K562 (cell line): ENCODE measurements at regions not wholly inside any gene's neighbourhood (a gene's known extent, or its start where the extent isn't known, plus 50 kb on each side); places are given as distances from the start of the nearest gene placed in this dataset.

Source experiments
- HDAC6 ChIP-seq: IDR thresholded peaks from 2 replicates; pipeline ENCODE4 v1.6.1; 2012; ENCODE audit warnings: low read depth, mild to moderate bottlenecking, control low read depth, inconsistent platforms, low read length, moderate library complexity
- MCM7 ChIP-seq, 2 experiments: fragments of 450-650 bp; IDR thresholded peaks; 2 replicates each; pipeline ENCODE4 v1.6.1; 2016 to 2018
- ZNF224 ChIP-seq: sonication (generic); formaldehyde crosslinking; IDR thresholded peaks from 2 replicates; pipeline ENCODE4 v1.8.0; 2022; ENCODE audit warnings: mild to moderate bottlenecking, missing genetic modification reagents
- TF ChIP-seq, protein P1 (sequence below): fragments of 450-650 bp; IDR thresholded peaks from 2 replicates; pipeline ENCODE4 v1.6.1; 2016; ENCODE audit warnings: mild to moderate bottlenecking, moderate library complexity
- TF ChIP-seq, protein P2 (sequence below): fragments of 450-650 bp; IDR thresholded peaks from 2 replicates; pipeline ENCODE4 v1.6.1; 2016; ENCODE audit warnings: low read depth, mild to moderate bottlenecking, moderate library complexity
- TF ChIP-seq, protein P3 (sequence below): fragments of 450-650 bp; IDR thresholded peaks from 2 replicates; pipeline ENCODE4 v1.6.1; 2017; ENCODE audit warnings: antibody characterized with exemption, mild to moderate bottlenecking
- TF ChIP-seq, protein P4 (sequence below): sonication (generic); formaldehyde crosslinking; IDR thresholded peaks from 2 replicates; pipeline ENCODE4 v1.8.0; 2023; ENCODE audit warnings: mild to moderate bottlenecking, missing genetic modification reagents
- TF ChIP-seq, protein P5 (sequence below): fragments of 250-450 bp; sonication (Bioruptor Pico); IDR thresholded peaks from 2 replicates; pipeline ENCODE4 v1.8.0; 2022; ENCODE audit warnings: inconsistent platforms, mild to moderate bottlenecking, moderate library complexity, borderline replicate concordance

DNA sequence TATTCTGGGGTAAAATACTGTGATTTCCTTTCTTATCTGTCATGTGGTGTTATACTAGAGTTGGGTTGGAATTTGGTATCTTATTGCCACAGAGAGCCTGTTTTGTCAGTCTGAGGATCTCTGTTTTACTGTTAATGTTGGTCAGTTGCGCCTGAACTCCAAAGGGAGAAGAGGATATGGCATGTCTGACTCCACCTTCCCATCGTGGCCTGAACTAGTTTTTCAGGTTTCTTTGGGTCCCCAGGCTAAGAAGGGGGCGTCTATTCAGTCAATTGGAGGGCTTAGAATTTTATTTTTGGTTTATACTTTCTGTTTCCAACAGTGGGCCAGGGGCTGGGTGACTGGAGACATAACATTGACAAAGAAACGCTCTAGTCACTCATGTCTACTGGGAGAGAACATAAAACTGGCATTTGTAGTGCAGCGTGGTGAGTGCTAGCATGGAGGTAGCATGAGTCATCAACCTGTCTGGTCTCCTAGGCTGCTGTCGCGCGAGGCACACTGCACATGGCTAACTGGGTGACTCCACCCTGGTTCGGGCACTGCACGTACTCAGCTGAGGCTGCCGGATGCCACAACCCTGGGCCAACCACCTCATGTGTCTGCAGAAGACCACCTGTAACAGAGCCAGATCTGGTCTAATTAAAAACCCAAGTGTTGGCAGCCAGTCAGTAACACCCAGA is 120.1 kb upstream of the OR9Q1 start (continued):
- TF ChIP-seq, protein P1, sequence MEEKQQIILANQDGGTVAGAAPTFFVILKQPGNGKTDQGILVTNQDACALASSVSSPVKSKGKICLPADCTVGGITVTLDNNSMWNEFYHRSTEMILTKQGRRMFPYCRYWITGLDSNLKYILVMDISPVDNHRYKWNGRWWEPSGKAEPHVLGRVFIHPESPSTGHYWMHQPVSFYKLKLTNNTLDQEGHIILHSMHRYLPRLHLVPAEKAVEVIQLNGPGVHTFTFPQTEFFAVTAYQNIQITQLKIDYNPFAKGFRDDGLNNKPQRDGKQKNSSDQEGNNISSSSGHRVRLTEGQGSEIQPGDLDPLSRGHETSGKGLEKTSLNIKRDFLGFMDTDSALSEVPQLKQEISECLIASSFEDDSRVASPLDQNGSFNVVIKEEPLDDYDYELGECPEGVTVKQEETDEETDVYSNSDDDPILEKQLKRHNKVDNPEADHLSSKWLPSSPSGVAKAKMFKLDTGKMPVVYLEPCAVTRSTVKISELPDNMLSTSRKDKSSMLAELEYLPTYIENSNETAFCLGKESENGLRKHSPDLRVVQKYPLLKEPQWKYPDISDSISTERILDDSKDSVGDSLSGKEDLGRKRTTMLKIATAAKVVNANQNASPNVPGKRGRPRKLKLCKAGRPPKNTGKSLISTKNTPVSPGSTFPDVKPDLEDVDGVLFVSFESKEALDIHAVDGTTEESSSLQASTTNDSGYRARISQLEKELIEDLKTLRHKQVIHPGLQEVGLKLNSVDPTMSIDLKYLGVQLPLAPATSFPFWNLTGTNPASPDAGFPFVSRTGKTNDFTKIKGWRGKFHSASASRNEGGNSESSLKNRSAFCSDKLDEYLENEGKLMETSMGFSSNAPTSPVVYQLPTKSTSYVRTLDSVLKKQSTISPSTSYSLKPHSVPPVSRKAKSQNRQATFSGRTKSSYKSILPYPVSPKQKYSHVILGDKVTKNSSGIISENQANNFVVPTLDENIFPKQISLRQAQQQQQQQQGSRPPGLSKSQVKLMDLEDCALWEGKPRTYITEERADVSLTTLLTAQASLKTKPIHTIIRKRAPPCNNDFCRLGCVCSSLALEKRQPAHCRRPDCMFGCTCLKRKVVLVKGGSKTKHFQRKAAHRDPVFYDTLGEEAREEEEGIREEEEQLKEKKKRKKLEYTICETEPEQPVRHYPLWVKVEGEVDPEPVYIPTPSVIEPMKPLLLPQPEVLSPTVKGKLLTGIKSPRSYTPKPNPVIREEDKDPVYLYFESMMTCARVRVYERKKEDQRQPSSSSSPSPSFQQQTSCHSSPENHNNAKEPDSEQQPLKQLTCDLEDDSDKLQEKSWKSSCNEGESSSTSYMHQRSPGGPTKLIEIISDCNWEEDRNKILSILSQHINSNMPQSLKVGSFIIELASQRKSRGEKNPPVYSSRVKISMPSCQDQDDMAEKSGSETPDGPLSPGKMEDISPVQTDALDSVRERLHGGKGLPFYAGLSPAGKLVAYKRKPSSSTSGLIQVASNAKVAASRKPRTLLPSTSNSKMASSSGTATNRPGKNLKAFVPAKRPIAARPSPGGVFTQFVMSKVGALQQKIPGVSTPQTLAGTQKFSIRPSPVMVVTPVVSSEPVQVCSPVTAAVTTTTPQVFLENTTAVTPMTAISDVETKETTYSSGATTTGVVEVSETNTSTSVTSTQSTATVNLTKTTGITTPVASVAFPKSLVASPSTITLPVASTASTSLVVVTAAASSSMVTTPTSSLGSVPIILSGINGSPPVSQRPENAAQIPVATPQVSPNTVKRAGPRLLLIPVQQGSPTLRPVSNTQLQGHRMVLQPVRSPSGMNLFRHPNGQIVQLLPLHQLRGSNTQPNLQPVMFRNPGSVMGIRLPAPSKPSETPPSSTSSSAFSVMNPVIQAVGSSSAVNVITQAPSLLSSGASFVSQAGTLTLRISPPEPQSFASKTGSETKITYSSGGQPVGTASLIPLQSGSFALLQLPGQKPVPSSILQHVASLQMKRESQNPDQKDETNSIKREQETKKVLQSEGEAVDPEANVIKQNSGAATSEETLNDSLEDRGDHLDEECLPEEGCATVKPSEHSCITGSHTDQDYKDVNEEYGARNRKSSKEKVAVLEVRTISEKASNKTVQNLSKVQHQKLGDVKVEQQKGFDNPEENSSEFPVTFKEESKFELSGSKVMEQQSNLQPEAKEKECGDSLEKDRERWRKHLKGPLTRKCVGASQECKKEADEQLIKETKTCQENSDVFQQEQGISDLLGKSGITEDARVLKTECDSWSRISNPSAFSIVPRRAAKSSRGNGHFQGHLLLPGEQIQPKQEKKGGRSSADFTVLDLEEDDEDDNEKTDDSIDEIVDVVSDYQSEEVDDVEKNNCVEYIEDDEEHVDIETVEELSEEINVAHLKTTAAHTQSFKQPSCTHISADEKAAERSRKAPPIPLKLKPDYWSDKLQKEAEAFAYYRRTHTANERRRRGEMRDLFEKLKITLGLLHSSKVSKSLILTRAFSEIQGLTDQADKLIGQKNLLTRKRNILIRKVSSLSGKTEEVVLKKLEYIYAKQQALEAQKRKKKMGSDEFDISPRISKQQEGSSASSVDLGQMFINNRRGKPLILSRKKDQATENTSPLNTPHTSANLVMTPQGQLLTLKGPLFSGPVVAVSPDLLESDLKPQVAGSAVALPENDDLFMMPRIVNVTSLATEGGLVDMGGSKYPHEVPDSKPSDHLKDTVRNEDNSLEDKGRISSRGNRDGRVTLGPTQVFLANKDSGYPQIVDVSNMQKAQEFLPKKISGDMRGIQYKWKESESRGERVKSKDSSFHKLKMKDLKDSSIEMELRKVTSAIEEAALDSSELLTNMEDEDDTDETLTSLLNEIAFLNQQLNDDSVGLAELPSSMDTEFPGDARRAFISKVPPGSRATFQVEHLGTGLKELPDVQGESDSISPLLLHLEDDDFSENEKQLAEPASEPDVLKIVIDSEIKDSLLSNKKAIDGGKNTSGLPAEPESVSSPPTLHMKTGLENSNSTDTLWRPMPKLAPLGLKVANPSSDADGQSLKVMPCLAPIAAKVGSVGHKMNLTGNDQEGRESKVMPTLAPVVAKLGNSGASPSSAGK: peak; percentile 93
- no peak for TF ChIP-seq MCM7 (IDR thresholded peaks at IDR 0.05)
- TF ChIP-seq, protein P2, sequence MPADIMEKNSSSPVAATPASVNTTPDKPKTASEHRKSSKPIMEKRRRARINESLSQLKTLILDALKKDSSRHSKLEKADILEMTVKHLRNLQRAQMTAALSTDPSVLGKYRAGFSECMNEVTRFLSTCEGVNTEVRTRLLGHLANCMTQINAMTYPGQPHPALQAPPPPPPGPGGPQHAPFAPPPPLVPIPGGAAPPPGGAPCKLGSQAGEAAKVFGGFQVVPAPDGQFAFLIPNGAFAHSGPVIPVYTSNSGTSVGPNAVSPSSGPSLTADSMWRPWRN: no peak
- no peak for TF ChIP-seq ZNF224 (CRISPR knock-in tag)
- TF ChIP-seq, protein P3, sequence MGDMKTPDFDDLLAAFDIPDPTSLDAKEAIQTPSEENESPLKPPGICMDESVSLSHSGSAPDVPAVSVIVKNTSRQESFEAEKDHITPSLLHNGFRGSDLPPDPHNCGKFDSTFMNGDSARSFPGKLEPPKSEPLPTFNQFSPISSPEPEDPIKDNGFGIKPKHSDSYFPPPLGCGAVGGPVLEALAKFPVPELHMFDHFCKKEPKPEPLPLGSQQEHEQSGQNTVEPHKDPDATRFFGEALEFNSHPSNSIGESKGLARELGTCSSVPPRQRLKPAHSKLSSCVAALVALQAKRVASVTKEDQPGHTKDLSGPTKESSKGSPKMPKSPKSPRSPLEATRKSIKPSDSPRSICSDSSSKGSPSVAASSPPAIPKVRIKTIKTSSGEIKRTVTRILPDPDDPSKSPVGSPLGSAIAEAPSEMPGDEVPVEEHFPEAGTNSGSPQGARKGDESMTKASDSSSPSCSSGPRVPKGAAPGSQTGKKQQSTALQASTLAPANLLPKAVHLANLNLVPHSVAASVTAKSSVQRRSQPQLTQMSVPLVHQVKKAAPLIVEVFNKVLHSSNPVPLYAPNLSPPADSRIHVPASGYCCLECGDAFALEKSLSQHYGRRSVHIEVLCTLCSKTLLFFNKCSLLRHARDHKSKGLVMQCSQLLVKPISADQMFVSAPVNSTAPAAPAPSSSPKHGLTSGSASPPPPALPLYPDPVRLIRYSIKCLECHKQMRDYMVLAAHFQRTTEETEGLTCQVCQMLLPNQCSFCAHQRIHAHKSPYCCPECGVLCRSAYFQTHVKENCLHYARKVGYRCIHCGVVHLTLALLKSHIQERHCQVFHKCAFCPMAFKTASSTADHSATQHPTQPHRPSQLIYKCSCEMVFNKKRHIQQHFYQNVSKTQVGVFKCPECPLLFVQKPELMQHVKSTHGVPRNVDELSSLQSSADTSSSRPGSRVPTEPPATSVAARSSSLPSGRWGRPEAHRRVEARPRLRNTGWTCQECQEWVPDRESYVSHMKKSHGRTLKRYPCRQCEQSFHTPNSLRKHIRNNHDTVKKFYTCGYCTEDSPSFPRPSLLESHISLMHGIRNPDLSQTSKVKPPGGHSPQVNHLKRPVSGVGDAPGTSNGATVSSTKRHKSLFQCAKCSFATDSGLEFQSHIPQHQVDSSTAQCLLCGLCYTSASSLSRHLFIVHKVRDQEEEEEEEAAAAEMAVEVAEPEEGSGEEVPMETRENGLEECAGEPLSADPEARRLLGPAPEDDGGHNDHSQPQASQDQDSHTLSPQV: peak; percentile 93
- TF ChIP-seq, protein P4, sequence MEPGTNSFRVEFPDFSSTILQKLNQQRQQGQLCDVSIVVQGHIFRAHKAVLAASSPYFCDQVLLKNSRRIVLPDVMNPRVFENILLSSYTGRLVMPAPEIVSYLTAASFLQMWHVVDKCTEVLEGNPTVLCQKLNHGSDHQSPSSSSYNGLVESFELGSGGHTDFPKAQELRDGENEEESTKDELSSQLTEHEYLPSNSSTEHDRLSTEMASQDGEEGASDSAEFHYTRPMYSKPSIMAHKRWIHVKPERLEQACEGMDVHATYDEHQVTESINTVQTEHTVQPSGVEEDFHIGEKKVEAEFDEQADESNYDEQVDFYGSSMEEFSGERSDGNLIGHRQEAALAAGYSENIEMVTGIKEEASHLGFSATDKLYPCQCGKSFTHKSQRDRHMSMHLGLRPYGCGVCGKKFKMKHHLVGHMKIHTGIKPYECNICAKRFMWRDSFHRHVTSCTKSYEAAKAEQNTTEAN (CRISPR knock-in tag): no peak
- TF ChIP-seq, protein P5, sequence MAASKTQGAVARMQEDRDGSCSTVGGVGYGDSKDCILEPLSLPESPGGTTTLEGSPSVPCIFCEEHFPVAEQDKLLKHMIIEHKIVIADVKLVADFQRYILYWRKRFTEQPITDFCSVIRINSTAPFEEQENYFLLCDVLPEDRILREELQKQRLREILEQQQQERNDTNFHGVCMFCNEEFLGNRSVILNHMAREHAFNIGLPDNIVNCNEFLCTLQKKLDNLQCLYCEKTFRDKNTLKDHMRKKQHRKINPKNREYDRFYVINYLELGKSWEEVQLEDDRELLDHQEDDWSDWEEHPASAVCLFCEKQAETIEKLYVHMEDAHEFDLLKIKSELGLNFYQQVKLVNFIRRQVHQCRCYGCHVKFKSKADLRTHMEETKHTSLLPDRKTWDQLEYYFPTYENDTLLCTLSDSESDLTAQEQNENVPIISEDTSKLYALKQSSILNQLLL (CRISPR knock-in tag): no peak
- no peak for TF ChIP-seq HDAC6
